ENCODE measurements at regions not wholly inside any gene's neighbourhood (a gene's known extent, or its start where the extent isn't known, plus 50 kb on each side); places are given as distances from the start of the nearest gene placed in this dataset.
A peak's percentile ranks its signal among the peaks of the same experiment; 100 is the strongest.

DNA sequence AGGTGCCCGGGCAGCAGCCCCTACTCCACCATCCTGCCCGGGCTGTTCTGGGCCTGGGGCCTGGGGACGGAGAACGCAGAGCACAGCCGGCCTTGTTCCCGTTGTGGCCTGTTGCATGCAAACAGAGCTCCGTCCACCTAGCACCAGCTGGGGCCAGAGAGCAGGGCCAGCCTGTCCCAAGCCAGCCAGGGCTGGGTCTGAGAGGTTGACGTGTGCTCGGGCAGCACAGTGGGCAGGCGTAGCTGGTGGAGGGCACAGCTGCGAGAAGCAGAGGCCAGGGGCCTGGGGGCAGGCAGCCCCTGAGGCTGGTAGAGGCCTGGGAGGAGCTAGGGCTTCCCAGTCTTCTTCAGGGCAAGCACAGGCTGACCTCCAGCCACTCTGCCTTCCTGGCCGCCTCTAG is 1192.6 kb downstream of the BRD1 start:
- no peaks in the 10 kb centered on the region for H3K9me3 ChIP-seq
- WGBS, 2 donors = 68 to 77% methylated on average over 3 to 11 of the region's 12 CpGs
- no peaks in the 10 kb centered on the region for H3K27me3 ChIP-seq
- peak overlapping the region in 2 of 4 donors; percentile 64 to 86 for H3K27ac ChIP-seq
- H3K36me3 ChIP-seq = no peaks in the 10 kb centered on the region
- peaks cover 0 to 76% (median 13%) of the 10 kb centered on the region in 4 donors for H3K4me1 ChIP-seq
- no peak for DNase-seq (ENCODE audit: low spot score in 2 of 2)
- H3K4me3 ChIP-seq = no peak overlapping the region
- TF ChIP-seq EP300 (IDR thresholded peaks at IDR 0.05) = no peak
- TF ChIP-seq, protein P1, sequence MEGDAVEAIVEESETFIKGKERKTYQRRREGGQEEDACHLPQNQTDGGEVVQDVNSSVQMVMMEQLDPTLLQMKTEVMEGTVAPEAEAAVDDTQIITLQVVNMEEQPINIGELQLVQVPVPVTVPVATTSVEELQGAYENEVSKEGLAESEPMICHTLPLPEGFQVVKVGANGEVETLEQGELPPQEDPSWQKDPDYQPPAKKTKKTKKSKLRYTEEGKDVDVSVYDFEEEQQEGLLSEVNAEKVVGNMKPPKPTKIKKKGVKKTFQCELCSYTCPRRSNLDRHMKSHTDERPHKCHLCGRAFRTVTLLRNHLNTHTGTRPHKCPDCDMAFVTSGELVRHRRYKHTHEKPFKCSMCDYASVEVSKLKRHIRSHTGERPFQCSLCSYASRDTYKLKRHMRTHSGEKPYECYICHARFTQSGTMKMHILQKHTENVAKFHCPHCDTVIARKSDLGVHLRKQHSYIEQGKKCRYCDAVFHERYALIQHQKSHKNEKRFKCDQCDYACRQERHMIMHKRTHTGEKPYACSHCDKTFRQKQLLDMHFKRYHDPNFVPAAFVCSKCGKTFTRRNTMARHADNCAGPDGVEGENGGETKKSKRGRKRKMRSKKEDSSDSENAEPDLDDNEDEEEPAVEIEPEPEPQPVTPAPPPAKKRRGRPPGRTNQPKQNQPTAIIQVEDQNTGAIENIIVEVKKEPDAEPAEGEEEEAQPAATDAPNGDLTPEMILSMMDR (IDR thresholded peaks at IDR 0.05) = no peak
- TF ChIP-seq POLR2A (IDR thresholded peaks at IDR 0.05) = no peak

DNA sequence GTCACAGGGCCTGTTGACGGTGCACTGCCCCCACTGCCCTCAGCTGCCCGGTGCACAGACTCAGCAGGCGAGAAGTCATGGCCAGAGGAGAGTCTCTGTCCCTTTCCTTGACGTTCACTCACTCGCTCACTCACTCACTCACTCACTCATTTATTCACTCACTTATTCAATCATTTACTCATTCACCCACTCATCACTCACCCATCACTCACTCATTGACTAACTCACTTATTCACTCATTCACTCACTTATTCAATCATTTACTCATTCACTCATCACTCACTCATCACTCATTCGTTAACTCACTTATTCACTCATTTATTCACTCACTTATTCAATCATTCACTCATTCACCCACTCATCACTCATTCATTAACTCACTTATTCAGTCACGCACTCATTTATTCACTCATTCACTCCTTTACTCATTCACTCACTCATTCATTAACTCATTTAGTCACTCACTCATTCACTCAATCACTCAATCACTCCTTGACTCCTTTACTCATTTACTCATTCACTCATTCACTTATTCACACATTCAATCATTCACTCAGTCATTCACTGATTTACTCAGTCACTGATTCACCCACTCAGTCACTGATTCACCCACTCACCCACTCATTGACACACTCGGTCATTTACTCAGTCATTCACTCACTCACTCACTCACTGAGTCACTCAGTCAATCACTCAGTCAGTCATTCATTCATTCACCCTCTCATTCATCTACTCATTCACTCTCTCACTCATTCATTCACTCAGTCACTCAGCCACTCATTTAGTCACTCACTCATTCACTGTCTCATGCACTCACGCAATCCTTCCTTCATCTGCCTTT is 1193.5 kb downstream of the BRD1 start:
- H3K4me1 ChIP-seq = peaks cover 0 to 82% (median 15%) of the 10 kb centered on the region in 4 donors
- no peak for DNase-seq (ENCODE audit: low spot score in 2 of 2)
- no peak overlapping the region for H3K4me3 ChIP-seq
- H3K36me3 ChIP-seq = no peaks in the 10 kb centered on the region
- TF ChIP-seq, protein P1 (IDR thresholded peaks at IDR 0.05) = no peak
- no peak for TF ChIP-seq POLR2A (IDR thresholded peaks at IDR 0.05)
- TF ChIP-seq EP300 (IDR thresholded peaks at IDR 0.05) = no peak
- peak overlapping the region in 2 of 4 donors; percentile 66 to 86 for H3K27ac ChIP-seq
- no peaks in the 10 kb centered on the region for H3K27me3 ChIP-seq
- WGBS, 2 donors = 64 to 65% methylated on average over 9 of the region's 9 CpGs
- H3K9me3 ChIP-seq = no peaks in the 10 kb centered on the region

DNA sequence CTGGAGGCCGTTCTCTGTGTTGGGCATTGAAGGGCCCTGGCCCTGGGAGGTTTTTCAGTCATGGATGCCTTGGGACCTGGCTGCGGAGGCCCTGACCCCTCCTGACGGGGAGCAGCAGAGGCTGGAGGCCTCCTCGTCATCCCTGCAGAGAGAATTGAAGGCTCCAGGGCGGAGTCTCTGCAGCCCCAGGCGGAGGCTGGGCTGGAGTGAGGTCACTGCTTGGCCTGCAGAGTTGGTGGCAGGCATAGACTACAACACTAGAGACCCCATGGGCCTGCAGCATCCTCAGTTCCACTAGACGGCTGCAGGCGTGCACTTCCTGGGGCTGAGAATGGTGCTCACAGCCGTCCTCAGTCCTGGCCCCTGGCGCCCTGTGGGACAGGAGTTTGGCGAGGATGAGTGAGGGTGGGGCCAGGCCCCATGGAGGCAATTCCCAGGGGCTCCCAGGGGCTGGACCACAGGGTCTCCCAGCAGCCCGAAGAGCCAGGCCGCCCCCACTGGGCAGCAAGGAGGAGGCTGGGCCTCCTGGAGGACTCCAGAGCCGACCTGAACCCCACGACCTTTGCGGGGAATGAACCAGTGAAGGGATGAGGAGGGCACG is 1194.9 kb downstream of the BRD1 start:
- TF ChIP-seq EP300 (IDR thresholded peaks at IDR 0.05) = no peak
- TF ChIP-seq, protein P1 (IDR thresholded peaks at IDR 0.05) = no peak
- TF ChIP-seq POLR2A (IDR thresholded peaks at IDR 0.05) = no peak
- H3K4me3 ChIP-seq = no peak overlapping the region
- DNase-seq (ENCODE audit: low spot score in 2 of 2) = no peak
- H3K27me3 ChIP-seq = no peaks in the 10 kb centered on the region
- H3K36me3 ChIP-seq = no peaks in the 10 kb centered on the region
- H3K4me1 ChIP-seq = peaks cover 0 to 96% (median 15%) of the 10 kb centered on the region in 4 donors
- H3K9me3 ChIP-seq = no peaks in the 10 kb centered on the region
- H3K27ac ChIP-seq = peak overlapping the region in 3 of 4 donors; percentile 30 to 86 (median 86)
- 46 to 62% methylated on average over 9 to 12 of the region's 17 CpGs for WGBS, 2 donors

DNA sequence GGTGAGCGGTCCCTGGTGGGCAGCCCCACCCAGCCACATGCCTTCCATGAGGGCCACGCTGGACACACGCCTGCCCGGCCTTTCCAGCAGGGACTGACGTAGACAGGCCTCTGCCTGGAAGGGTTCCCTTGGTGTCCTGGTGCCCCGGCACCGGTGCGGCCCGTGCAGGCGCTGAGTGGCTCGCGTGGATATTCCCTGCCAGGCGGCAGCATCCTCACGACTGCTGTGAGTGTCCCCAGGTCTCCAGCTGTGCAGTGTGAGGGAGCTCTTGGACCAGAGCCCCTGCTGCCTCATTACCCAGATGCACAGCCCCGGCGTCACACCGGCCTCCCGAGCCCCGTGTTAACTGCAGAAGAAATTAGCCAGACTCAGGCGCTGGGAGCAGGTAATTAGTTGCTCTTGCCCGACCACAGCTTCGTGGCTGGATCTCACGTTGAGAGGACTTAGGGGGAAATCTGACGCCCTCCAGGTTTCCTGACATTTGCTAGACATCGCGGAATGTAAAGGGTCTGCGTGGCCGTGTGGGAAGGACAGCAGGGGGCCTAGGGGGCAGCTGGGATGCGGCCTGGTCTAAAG is 1196.3 kb downstream of the BRD1 start:
- Histone ChIP-seq H3K4me3 (no peak overlapping the region), H3K9me3 (no peaks in the 10 kb centered on the region), H3K4me1 (peaks cover 0 to 99% (median 15%) of the 10 kb centered on the region in 4 donors), H3K27me3 (no peaks in the 10 kb centered on the region), H3K27ac (peak overlapping the region; percentile 37 to 86 (median 74)), H3K36me3 (no peaks in the 10 kb centered on the region)
- TF ChIP-seq POLR2A (IDR thresholded peaks at IDR 0.05) = no peak
- TF ChIP-seq, protein P1 (IDR thresholded peaks at IDR 0.05) = no peak
- no peak for TF ChIP-seq EP300 (IDR thresholded peaks at IDR 0.05)
- 71 to 73% methylated on average over 15 to 28 of the region's 29 CpGs for WGBS, 2 donors
- no peak for DNase-seq (ENCODE audit: low spot score in 2 of 2)

DNA sequence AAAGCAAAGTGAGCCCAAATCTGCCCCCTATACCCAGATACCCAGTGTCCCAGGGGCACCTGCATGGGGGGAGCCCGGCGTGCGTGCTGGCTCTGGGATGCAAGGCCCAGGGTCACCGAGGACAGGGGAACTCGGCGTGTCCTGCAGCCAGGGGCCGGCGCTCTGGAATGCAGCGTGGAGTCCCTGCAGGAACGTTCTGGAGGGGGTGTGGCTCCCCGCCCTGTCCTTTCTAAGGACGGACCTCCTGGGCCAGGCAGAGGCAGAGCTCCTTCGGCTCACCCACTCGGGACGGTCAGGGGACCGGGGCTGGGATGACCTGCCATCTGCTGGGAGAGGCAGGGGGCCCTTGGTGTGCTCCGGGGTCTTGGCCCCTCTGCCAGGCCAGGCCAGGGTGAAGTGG is 1196.8 kb downstream of the BRD1 start:
- no peaks in the 10 kb centered on the region for H3K36me3 ChIP-seq
- no peaks in the 10 kb centered on the region for H3K9me3 ChIP-seq
- 58 to 75% methylated on average over 5 to 15 of the region's 17 CpGs for WGBS, 2 donors
- peak overlapping the region; percentile 37 to 86 (median 74) for H3K27ac ChIP-seq
- H3K4me3 ChIP-seq = no peak overlapping the region
- peaks cover 0 to 99% (median 15%) of the 10 kb centered on the region in 4 donors for H3K4me1 ChIP-seq
- no peak for TF ChIP-seq EP300 (IDR thresholded peaks at IDR 0.05)
- no peak for TF ChIP-seq POLR2A (IDR thresholded peaks at IDR 0.05)
- TF ChIP-seq, protein P1 (IDR thresholded peaks at IDR 0.05) = no peak
- DNase-seq (ENCODE audit: low spot score in 2 of 2) = no peak
- no peaks in the 10 kb centered on the region for H3K27me3 ChIP-seq

Data from tibial nerve (tissue), 4 donors.